Activated CD4-positive, CD25-positive, alpha-beta regulatory T cell (primary cell): ENCODE measurements at regions not wholly inside any gene's neighbourhood (a gene's known extent, or its start where the extent isn't known, plus 50 kb on each side); places are given as distances from the start of the nearest gene placed in this dataset.
"Not testable (repeated sequence)": the region's sequence is repeated elsewhere in the genome, so short reads cannot be mapped to it uniquely, and the experiment has no call there.

Experiments used
- DNase-seq, 4 experiments: peaks; one replicate each; lab custom pipeline; 2025; lab: John Stamatoyannopoulos, UW

- DNase-seq, result no peak
These were observed 91.7 kb upstream of the TRIB2 start for GRCh38 chr2:12624905-12625598.

DNA sequence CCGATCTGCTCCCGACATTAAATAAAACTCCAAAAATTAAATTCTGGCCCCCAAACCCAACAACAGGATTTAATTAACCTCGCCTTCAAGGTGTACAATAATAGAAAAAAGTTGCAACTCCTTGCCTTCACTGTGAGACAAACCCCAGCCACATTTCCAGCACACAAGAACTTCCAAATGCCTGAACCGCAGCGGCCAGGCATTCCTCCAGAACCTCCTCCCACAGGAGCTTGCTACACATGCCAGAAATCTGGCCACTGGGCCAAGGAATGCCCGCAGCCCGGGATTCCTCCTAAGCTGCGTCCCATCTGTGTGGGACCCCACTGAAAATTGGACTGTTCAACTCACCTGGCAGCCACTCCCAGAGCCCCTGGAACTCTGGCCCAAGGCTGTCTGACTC is 88.2 kb upstream of the TRIB2 start:
- DNase-seq, result not testable (repeated sequence)

DNA sequence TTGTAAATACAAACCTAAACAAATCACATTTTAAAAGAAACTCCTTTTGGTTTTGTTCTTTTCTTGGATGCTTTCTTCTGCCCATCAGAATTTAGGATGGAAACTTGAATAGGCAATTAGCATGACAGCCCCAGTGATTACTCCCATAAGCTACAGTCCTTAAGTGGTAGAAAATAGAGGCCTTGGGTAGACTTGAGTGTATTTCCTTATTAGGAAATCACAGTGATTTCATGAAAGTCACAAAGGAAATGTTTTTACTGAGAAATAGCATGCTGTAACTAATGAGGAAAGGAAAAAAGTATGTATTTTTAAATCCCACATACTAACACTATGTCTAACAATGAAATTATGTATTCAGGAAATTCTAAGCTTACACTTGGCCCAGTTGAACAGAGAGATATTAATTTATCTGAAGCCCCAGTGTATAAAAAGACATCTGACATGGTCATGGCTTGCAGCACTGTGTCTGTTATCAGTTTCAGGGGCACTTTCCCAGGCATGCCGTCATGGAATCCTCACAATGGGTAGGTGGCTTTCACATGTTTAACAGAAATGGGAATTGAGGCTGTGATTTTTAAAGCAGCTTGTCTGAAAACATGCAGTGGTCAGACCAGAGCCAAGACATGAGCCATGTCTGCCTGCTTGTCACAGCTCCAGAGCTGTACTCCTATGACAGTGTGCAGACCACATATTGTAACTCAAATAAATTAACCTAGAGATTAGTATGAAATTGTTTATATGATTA is 79.7 kb upstream of the TRIB2 start:
- no peak for DNase-seq

DNA sequence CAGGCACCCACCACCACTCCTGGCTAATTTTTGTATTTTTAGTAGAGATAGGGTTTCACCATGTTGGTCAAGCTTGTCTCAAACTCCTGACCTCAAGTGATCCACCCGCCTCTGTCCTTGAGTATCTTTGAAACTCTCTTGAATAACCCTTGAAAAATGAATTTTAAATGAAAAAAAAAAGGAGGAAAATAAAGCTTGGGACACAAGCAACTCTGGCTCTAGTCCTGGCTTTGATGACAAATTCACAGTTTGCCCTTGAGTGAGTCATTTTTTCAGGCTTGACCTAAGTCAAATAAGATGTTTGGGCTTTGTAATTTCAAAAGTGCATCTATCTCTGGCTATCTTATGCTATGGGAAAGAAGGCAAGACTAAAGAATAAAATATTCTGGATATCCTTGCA is 79.0 kb upstream of the TRIB2 start:
- DNase-seq, result no peak

DNA sequence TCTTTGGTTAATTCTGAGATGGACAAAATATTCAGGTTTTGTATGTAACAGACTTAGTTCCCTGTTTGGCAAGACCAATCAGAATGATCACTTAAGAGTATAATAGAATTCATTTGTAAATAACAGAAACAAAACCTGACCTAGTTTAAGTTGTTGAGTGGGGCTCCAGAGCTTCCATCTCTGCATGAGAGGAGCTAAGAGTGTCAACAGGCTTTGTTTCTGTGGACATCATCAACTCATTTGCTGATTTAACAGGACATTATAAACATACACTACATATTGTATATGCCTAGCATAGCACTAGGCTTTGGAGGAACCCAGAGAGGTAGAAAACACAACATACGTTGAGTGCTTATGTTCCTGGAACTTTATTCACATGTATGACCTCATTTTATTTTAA is 75.3 kb upstream of the TRIB2 start:
- no peak for DNase-seq

DNA sequence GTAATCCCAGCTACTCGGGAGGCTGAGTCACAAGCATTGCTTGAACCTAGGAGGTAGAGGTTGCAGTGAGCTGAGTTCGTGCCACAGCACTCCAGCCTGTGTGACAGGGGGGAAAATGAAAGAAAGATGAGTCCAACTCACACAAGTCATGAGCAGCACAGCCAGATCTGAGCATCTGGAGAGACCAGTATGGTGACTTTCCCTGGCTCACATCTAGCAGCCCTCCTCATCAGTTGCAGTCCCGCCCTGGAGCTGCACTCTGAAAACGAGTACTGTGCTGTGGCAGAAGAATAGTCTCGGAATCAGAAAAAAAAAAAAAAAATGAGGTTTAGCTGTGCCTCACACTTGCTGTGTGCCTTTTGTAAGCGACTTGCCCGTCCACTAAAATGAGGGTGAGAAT is 74.4 kb upstream of the TRIB2 start:
- no peak for DNase-seq

DNA sequence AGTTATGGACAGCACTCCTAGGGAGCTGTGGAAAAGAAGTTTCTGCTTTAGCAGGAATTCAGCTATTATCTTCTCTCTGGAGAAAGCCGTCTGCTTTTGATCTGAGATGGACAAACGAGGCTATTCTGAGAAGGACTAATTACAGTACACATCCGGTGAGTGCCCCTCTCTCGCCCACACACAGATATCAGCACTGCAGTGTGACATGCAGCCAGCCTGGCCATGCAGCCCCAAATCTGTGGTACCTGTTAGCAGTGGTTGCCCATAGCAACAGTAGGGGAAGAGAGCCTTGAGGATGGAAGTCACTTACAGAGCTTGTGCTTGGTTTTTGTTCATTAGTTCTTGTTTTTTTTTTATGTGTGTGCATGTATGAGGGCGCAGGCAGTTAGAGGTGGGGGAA is 73.9 kb upstream of the TRIB2 start:
- no peak for DNase-seq

DNA sequence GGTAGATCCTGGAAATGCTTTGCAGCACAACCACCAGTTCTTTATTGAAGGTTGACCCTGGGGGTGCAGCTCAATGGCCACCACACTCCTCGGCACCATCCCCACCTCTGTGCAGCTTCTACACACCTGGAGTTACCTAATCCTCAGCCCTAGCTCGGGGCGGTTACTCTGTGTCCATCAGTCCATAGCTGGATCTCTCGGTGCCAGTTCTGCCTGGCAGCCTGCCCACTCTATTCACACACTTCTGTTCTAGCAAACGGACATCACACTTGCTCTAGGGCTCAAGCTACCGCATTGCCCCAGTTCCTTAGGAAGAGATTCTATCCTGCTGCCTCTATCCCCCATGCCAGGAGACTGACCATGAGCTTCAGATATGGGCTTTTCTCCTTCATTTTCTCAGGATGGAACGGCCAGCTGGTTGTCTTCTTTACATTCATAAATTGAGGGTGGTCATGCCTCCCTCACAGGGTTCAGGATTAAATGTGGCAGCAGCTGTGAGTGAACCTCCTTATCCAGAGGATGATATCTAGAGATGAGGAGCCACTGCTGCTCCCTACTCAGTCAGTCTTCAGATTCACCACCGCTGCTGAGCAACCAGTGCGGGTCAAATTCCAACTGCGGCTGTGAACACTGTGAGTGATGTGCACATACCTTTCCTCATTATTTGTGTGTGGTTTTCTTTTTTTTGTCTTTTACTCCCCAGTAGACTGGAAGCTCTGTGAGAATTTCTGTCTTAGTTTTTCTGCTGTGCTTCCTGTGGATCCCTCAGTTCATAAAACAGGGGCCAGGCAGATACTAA is 66.9 kb upstream of the TRIB2 start:
- no peak for DNase-seq

DNA sequence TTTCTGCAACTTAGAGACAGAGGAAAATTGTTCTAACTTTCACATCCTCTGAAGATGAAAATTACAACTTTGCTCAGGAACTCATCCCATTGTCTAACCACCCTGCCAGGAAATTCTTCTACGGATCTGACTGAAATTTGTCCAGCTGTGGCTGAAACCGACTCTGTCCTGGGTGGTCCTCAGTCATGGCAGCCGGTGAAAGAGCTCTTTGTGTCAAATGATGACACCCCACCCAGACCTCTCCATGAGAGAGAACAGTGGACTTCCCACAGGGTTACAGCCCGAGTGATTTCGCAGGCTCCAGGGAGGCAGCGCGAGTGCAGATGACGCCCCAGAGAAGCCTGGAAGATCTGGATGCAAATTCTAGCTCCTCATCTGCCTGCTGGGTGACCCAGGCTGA is 65.1 kb upstream of the TRIB2 start:
- no peak for DNase-seq

DNA sequence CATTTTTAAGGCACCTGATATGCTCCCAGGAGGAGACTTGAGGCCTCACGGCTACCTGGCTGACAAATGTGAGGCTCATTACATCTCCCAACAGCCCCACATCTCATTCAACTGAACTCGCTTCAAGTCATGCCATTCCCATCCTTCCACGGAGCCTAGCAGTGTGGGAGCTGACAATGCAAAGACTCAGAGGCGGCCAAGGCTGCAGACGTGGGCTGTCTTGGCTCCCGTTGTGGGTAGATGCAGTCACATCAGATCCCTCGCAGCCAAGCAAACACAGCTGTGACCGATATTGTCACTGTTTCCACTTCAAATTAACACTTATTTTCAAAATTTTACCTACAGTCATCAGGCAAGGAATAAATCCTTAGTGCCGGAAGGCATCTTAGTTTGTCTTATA is 64.0 kb upstream of the TRIB2 start:
- no peak for DNase-seq

DNA sequence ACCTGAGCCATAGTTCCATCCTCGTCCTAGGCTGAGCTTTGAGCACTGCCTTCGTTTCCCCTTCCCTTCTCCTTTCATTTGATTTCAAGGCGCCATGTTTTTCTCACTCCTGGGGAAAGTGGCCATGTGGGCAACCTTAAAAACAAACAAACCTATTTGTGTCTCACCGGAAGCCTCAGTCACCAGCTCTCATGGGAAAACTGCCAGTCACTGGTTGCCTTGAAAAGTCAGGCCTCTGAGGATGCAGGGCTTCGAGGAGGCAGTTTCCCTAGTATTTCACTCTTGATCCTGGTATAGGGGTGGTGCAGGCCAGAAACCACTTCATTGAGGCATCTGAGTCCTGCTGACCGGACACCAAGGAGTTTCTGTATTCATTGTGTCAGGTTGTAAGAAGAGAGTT is 59.2 kb upstream of the TRIB2 start:
- DNase-seq, result no peak

DNA sequence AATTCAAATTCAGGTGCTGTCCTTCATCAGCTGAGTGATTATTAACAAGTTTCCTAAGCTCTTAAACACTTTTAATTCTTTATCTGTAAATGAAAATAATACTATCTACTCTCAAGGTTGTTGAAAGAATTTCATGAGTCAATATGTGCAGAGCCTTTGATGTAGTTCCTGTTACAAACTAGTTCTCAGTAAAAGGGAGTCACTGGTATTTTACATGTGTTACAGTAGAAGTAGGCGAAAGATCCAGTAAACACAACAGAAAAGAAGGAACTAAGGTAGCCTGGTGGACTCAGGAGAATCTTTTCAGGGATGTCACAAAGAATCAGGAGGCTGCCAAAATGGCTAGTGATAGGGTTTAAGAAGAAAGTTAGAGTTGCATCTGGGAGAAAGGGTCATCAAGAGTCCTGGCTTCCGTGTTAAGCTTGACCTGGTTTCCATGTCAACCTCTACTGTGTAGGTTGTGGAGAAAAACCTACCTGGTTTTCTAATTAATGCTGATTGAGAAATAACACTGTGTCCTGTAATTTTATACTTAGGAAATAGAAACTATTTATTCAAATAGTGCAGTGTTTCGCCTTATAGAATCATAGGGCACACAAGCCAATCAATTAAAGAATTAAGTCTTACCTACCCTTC is 58.3 kb upstream of the TRIB2 start:
- DNase-seq, result no peak

GRCh38 chr2:12661489-12661888 is 55.2 kb upstream of the TRIB2 start:
- DNase-seq, result no peak

DNA sequence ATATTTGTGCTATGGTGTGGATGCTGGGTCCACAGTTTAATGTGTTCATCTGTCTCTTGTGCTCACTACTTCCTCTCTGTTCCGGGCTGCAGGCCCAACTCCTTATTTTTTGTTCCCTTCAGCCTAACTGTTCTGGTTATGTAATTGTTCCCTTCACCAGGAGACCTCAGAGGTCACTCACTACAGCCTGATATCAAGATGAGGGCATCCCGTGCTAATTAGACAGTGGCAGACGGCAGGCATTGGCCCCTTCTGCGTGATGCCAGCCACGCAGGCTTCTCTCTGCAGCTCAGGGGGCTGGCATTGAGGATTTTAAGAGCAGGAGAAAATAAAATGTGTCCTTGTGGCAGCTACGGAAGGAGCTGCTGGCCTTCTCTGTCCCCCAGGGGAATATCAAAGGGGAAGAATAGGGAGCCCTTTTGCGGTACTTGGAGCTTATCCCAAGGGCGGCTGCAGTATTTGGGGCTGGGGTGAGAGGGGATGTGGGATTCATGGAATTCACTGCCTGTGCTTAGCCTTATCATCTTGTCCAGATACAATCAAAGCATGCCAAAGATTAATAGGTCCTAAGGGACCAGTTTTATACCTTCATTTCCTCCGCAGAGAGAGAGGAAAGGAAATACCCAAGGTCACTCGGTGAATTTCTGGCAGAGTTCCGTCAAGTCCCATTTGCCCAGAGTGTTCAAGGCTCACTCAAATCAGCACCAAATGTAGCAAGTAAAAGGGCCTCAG is 53.3 kb upstream of the TRIB2 start:
- DNase-seq, result no peak

DNA sequence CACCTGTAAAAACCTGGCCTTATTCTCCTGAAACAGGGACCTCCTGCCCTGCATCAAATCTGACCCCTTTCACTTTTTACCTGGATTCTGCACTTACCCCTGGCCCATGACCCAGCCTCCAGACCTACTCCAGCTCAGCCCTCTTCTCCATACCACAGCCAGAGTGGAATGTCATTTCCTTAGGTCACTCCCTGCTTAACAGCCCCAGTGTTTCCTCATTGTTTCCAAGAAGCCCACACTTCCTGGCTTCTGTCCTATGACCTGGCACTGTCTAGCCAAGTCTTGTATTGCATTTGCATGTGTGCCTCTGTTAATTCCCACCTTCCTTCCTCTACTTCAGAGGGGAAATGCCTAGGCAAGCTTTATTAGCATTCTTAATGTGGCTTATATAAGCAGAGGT is 51.4 kb upstream of the TRIB2 start:
- DNase-seq, result no peak

GRCh38 chr2:12666445-12666844 is 50.3 kb upstream of the TRIB2 start:
- DNase-seq, result no peak
